ENCODE measurements at regions not wholly inside any gene's neighbourhood (a gene's known extent, or its start where the extent isn't known, plus 50 kb on each side); places are given as distances from the start of the nearest gene placed in this dataset.
"Not testable (repeated sequence)": the region's sequence is repeated elsewhere in the genome, so short reads cannot be mapped to it uniquely, and the experiment has no call there.

- H3K23ac ChIP-seq (ENCODE audit: low read length); H2BK120ac ChIP-seq (ENCODE audit: low read depth, low read length); H3K9ac ChIP-seq (ENCODE audit: low read length); H2AK5ac ChIP-seq (ENCODE audit: low read length); H3K4me2 ChIP-seq (ENCODE audit: low read length); H4K8ac ChIP-seq (ENCODE audit: low read depth, low read length); H3K18ac ChIP-seq (ENCODE audit: low read length); H3K4me3 ChIP-seq (ENCODE audit: low read length); H3K4ac ChIP-seq (ENCODE audit: low read depth, low read length); H2BK5ac ChIP-seq (ENCODE audit: low read length); H3K4me1 ChIP-seq (ENCODE audit: control insufficient read depth, low read depth, low read length); DNase-seq; H3K36me3 ChIP-seq (ENCODE audit: control insufficient read depth, insufficient read depth, low read length); H3K79me1 ChIP-seq (ENCODE audit: low read length); H4K5ac ChIP-seq (ENCODE audit: low read length); H3K27me3 ChIP-seq (ENCODE audit: insufficient read depth, low read length, poor library complexity); H3K56ac ChIP-seq (ENCODE audit: low read length); H2BK15ac ChIP-seq (replicated peaks; ENCODE audit: low read depth); H3K27ac ChIP-seq (ENCODE audit: low read depth, low read length); H3K79me2 ChIP-seq (ENCODE audit: control insufficient read depth, insufficient read depth, low read length): not testable (repeated sequence)
- no CpG with 5 or more reads among the region's 5 CpGs for WGBS (ENCODE audit: extremely low coverage, insufficient coverage, low lambda C conversion rate)
Observed at GRCh38 chr2:87956613-87957012, 59.7 kb downstream of the RNU2-63P start.

GRCh38 chr2:87949008-87949407 lies 67.3 kb downstream of the RNU2-63P start:
- H3K23ac ChIP-seq (ENCODE audit: low read length); H2BK15ac ChIP-seq (replicated peaks; ENCODE audit: low read depth); H3K4me3 ChIP-seq (ENCODE audit: low read length); H3K4me2 ChIP-seq (ENCODE audit: low read length); H3K79me1 ChIP-seq (ENCODE audit: low read length); H4K5ac ChIP-seq (ENCODE audit: low read length); H3K9ac ChIP-seq (ENCODE audit: low read length); H3K56ac ChIP-seq (ENCODE audit: low read length); H2AK5ac ChIP-seq (ENCODE audit: low read length); H3K4ac ChIP-seq (ENCODE audit: low read depth, low read length); H3K4me1 ChIP-seq (ENCODE audit: control insufficient read depth, low read depth, low read length); H4K8ac ChIP-seq (ENCODE audit: low read depth, low read length); H2BK5ac ChIP-seq (ENCODE audit: low read length); H2BK120ac ChIP-seq (ENCODE audit: low read depth, low read length); H3K36me3 ChIP-seq (ENCODE audit: control insufficient read depth, insufficient read depth, low read length); H3K79me2 ChIP-seq (ENCODE audit: control insufficient read depth, insufficient read depth, low read length); DNase-seq; H3K27me3 ChIP-seq (ENCODE audit: insufficient read depth, low read length, poor library complexity); H3K27ac ChIP-seq (ENCODE audit: low read depth, low read length); H3K18ac ChIP-seq (ENCODE audit: low read length): not testable (repeated sequence)
- no CpG with 5 or more reads among the region's 1 CpG for WGBS (ENCODE audit: extremely low coverage, insufficient coverage, low lambda C conversion rate)

- not testable (repeated sequence) for H3K4me3 ChIP-seq (ENCODE audit: low read length); H3K4ac ChIP-seq (ENCODE audit: low read depth, low read length); H3K18ac ChIP-seq (ENCODE audit: low read length); H3K9ac ChIP-seq (ENCODE audit: low read length); H3K23ac ChIP-seq (ENCODE audit: low read length); H2AK5ac ChIP-seq (ENCODE audit: low read length); H3K36me3 ChIP-seq (ENCODE audit: control insufficient read depth, insufficient read depth, low read length); H3K79me1 ChIP-seq (ENCODE audit: low read length); H3K4me1 ChIP-seq (ENCODE audit: control insufficient read depth, low read depth, low read length); H4K5ac ChIP-seq (ENCODE audit: low read length); H3K27me3 ChIP-seq (ENCODE audit: insufficient read depth, low read length, poor library complexity); H3K27ac ChIP-seq (ENCODE audit: low read depth, low read length); H3K79me2 ChIP-seq (ENCODE audit: control insufficient read depth, insufficient read depth, low read length); H2BK15ac ChIP-seq (replicated peaks; ENCODE audit: low read depth); H3K4me2 ChIP-seq (ENCODE audit: low read length); H3K56ac ChIP-seq (ENCODE audit: low read length); H4K8ac ChIP-seq (ENCODE audit: low read depth, low read length); H2BK5ac ChIP-seq (ENCODE audit: low read length); H2BK120ac ChIP-seq (ENCODE audit: low read depth, low read length); DNase-seq
- WGBS (ENCODE audit: extremely low coverage, insufficient coverage, low lambda C conversion rate): no CpG with 5 or more reads among the region's 3 CpGs
Observed at GRCh38 chr2:87946644-87947370, 69.5 kb downstream of the RNU2-63P start.

GRCh38 chr2:87939299-87939698 lies 77.0 kb downstream of the RNU2-63P start:
- not testable (repeated sequence) for H3K36me3 ChIP-seq (ENCODE audit: control insufficient read depth, insufficient read depth, low read length); H3K4me1 ChIP-seq (ENCODE audit: control insufficient read depth, low read depth, low read length); H3K79me2 ChIP-seq (ENCODE audit: control insufficient read depth, insufficient read depth, low read length); H3K4me2 ChIP-seq (ENCODE audit: low read length); H3K4me3 ChIP-seq (ENCODE audit: low read length); H3K23ac ChIP-seq (ENCODE audit: low read length); H3K4ac ChIP-seq (ENCODE audit: low read depth, low read length); H3K27ac ChIP-seq (ENCODE audit: low read depth, low read length); H2BK15ac ChIP-seq (replicated peaks; ENCODE audit: low read depth); H4K5ac ChIP-seq (ENCODE audit: low read length); H3K18ac ChIP-seq (ENCODE audit: low read length); H2BK5ac ChIP-seq (ENCODE audit: low read length); H3K27me3 ChIP-seq (ENCODE audit: insufficient read depth, low read length, poor library complexity); H3K56ac ChIP-seq (ENCODE audit: low read length); H3K9ac ChIP-seq (ENCODE audit: low read length); H4K8ac ChIP-seq (ENCODE audit: low read depth, low read length); H2BK120ac ChIP-seq (ENCODE audit: low read depth, low read length); H3K79me1 ChIP-seq (ENCODE audit: low read length); H2AK5ac ChIP-seq (ENCODE audit: low read length)
- no CpG with 5 or more reads among the region's 2 CpGs for WGBS (ENCODE audit: extremely low coverage, insufficient coverage, low lambda C conversion rate)
- peak; percentile 4 for DNase-seq

- not testable (repeated sequence) for H3K36me3 ChIP-seq (ENCODE audit: control insufficient read depth, insufficient read depth, low read length)
Observed at GRCh38 chr2:87919023-87919665, 93.5 kb upstream of the RGPD2 start.

GRCh38 chr2:87917194-87917593 lies 91.6 kb upstream of the RGPD2 start:
- H3K56ac ChIP-seq (ENCODE audit: low read length); H2BK15ac ChIP-seq (replicated peaks; ENCODE audit: low read depth); H3K4me1 ChIP-seq (ENCODE audit: control insufficient read depth, low read depth, low read length): not testable (repeated sequence)

More at GRCh38 chr2:87919023-87919665, 93.5 kb upstream of the RGPD2 start:
- not testable (repeated sequence) for H3K23ac ChIP-seq (ENCODE audit: low read length); H4K8ac ChIP-seq (ENCODE audit: low read depth, low read length); H3K4me2 ChIP-seq (ENCODE audit: low read length); H3K4me3 ChIP-seq (ENCODE audit: low read length); H2BK120ac ChIP-seq (ENCODE audit: low read depth, low read length); H3K18ac ChIP-seq (ENCODE audit: low read length); H3K27ac ChIP-seq (ENCODE audit: low read depth, low read length); H2BK5ac ChIP-seq (ENCODE audit: low read length); H3K27me3 ChIP-seq (ENCODE audit: insufficient read depth, low read length, poor library complexity); H4K5ac ChIP-seq (ENCODE audit: low read length); H3K79me2 ChIP-seq (ENCODE audit: control insufficient read depth, insufficient read depth, low read length); H2AK5ac ChIP-seq (ENCODE audit: low read length); H3K4ac ChIP-seq (ENCODE audit: low read depth, low read length); H3K56ac ChIP-seq (ENCODE audit: low read length); DNase-seq; H2BK15ac ChIP-seq (replicated peaks; ENCODE audit: low read depth); H3K9ac ChIP-seq (ENCODE audit: low read length); H3K79me1 ChIP-seq (ENCODE audit: low read length); H3K4me1 ChIP-seq (ENCODE audit: control insufficient read depth, low read depth, low read length)
- no CpG with 5 or more reads among the region's 4 CpGs for WGBS (ENCODE audit: extremely low coverage, insufficient coverage, low lambda C conversion rate)

More at GRCh38 chr2:87917194-87917593, 91.6 kb upstream of the RGPD2 start:
- not testable (repeated sequence) for H3K27ac ChIP-seq (ENCODE audit: low read depth, low read length); H3K4me3 ChIP-seq (ENCODE audit: low read length); H3K4ac ChIP-seq (ENCODE audit: low read depth, low read length); H3K27me3 ChIP-seq (ENCODE audit: insufficient read depth, low read length, poor library complexity); H2AK5ac ChIP-seq (ENCODE audit: low read length); H3K18ac ChIP-seq (ENCODE audit: low read length); H3K4me2 ChIP-seq (ENCODE audit: low read length); H4K8ac ChIP-seq (ENCODE audit: low read depth, low read length); H3K36me3 ChIP-seq (ENCODE audit: control insufficient read depth, insufficient read depth, low read length); H3K79me1 ChIP-seq (ENCODE audit: low read length); H3K9ac ChIP-seq (ENCODE audit: low read length); H3K79me2 ChIP-seq (ENCODE audit: control insufficient read depth, insufficient read depth, low read length); DNase-seq; H4K5ac ChIP-seq (ENCODE audit: low read length); H2BK120ac ChIP-seq (ENCODE audit: low read depth, low read length); H3K23ac ChIP-seq (ENCODE audit: low read length); H2BK5ac ChIP-seq (ENCODE audit: low read length)
